Left lung (tissue), 4 donors: ENCODE measurements at regions not wholly inside any gene's neighbourhood (a gene's known extent, or its start where the extent isn't known, plus 50 kb on each side); places are given as distances from the start of the nearest gene placed in this dataset.

Experiments
- ATAC-seq: fragments of 200-7000 bp; cut with Tn5 transposase; one replicate; pipeline ENCODE4 v1.9.1; 2020; ENCODE audit warnings: moderate library complexity
- DNase-seq, 4 donors: peaks; one replicate each; pipeline ENCODE4 v3.0.0-alpha.2; 2013 to 2020
- H3K27ac ChIP-seq, 2 donors: fragments of 200-600 bp; sonication (generic) in 1 of 2; one replicate each; pipeline versions ENCODE4 v1.5.0 to v1.8.0; 2020 to 2021
- H3K27me3 ChIP-seq, 2 donors: fragments of 200-600 bp; sonication (generic) in 1 of 2; one replicate each; pipeline versions ENCODE4 v1.5.0 to v1.8.0; 2020 to 2021
- H3K36me3 ChIP-seq, 2 donors: fragments of 200-600 bp; sonication (generic) in 1 of 2; one replicate each; pipeline versions ENCODE4 v1.5.0 to v1.8.0; 2020 to 2021
- H3K4me1 ChIP-seq, 2 donors: fragments of 200-600 bp; one replicate each; pipeline ENCODE4 v1.8.0; 2021
- H3K4me3 ChIP-seq, 2 donors: fragments of 200-600 bp; sonication (generic) in 1 of 2; one replicate each; pipeline versions ENCODE4 v1.5.0 to v1.8.0; 2020 to 2021; ENCODE audit warnings: mild to moderate bottlenecking in 1 of 2
- H3K9me3 ChIP-seq, 2 donors: fragments of 200-600 bp; sonication (generic) in 1 of 2; one replicate each; pipeline versions ENCODE4 v1.5.0 to v1.8.0; 2020 to 2021
- intact Hi-C, 2 donors: fragments of 100-400 bp; cut with DNase I; formaldehyde crosslinking; loops; one replicate each; pipeline versions ENCODE4 v1.11.2 to v1.14.2; 2022
- TF ChIP-seq, protein P1 (sequence below), 2 donors: fragments of 200-600 bp; sonication (generic) in 1 of 2; IDR thresholded peaks; one replicate each; pipeline versions ENCODE4 v1.5.0 to v1.8.0; 2021; ENCODE audit warnings: antibody characterized with exemption in 2 of 2
- donor health status: DM: no; HTN: yes; CAD: no.
- donor health status: DM: no; HTN: no; CAD: no.

DNA sequence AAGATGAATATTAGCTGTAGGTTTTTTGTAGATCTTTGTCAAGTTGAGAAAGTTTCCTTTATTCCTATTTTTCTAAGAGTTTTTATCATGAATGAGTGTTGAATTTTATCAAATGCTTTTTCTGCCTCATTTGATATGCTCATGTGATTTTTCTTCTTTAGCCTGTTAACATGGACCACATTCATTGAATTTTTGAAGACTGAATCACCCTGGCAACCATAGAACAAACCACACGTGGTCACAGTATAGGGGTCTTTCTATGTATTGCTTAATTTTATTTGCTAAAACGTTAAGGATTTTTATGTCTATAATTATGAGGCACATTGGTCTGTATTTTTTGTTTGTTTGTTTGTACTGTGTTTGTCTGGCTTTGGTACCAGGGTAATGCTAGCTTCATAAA, 201.7 kb upstream of the CWC22 start:
- Histone ChIP-seq H3K27me3 (no peaks in the 10 kb centered on the region), H3K9me3 (no peaks in the 10 kb centered on the region), H3K4me1 (no peaks in the 10 kb centered on the region), H3K36me3 (no peaks in the 10 kb centered on the region), H3K4me3 (no peak overlapping the region), H3K27ac (no peak overlapping the region)
- no peak for DNase-seq
- ATAC-seq: no peak
- TF ChIP-seq, protein P1, sequence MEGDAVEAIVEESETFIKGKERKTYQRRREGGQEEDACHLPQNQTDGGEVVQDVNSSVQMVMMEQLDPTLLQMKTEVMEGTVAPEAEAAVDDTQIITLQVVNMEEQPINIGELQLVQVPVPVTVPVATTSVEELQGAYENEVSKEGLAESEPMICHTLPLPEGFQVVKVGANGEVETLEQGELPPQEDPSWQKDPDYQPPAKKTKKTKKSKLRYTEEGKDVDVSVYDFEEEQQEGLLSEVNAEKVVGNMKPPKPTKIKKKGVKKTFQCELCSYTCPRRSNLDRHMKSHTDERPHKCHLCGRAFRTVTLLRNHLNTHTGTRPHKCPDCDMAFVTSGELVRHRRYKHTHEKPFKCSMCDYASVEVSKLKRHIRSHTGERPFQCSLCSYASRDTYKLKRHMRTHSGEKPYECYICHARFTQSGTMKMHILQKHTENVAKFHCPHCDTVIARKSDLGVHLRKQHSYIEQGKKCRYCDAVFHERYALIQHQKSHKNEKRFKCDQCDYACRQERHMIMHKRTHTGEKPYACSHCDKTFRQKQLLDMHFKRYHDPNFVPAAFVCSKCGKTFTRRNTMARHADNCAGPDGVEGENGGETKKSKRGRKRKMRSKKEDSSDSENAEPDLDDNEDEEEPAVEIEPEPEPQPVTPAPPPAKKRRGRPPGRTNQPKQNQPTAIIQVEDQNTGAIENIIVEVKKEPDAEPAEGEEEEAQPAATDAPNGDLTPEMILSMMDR (IDR thresholded peaks at IDR 0.05): no peak
- intact Hi-C loops: no loop called here

DNA sequence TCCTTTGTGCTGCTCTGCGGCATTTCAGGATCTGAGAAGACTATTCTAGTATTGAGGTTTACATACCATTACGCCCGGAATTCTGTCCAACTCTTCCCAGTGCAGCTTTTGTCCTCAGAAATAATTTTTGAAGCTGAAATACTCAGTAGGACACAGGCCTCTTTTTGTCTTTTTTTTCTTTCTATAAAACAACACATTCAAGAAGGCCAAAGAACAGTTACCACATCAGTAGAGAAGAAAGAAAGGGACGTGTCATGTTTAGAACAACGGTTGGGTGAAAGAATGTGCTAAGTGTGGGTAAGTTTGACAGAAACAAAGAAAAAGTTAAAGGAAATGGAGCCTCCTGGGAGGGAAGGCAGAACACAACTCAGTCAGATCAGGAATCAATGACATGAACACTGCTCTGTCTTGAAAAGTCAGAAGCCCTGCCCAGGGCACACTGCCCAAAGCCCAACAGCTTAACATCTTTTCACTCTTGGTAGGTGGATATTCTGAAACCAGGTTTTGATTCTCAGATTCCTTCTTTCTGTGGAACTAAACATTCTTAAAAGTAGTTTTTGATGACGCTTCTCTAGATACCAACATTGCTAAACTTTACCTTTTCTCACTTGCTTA, 198.6 kb upstream of the CWC22 start:
- Histone ChIP-seq H3K27ac (no peak overlapping the region), H3K4me1 (no peaks in the 10 kb centered on the region), H3K36me3 (no peaks in the 10 kb centered on the region), H3K27me3 (no peaks in the 10 kb centered on the region), H3K4me3 (no peak overlapping the region), H3K9me3 (no peaks in the 10 kb centered on the region)
- intact Hi-C loops: no loop called here
- DNase-seq: no peak
- TF ChIP-seq, protein P1 (IDR thresholded peaks at IDR 0.05): no peak
- no peak for ATAC-seq

DNA sequence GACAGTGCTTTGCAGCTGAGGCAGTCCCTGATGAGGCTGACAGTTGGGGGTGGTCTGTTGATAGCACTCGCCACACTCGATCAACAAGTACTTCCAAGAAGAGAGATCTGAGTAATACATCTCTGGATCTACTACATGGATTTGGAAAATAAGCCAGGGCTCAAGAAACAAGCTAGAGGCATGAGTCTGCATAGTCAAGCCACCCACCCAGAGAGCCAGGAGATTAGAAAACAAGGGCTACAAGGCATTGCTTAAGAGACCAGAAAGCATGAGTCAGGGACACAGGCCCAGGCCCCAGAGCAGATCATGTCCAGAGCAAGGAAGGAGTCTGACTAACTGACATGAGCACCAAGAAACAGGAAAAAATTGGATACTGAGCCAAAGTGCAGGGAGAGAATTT, 196.9 kb upstream of the CWC22 start:
- DNase-seq: no peak
- ATAC-seq: peak; percentile 46
- H3K27me3 ChIP-seq: no peaks in the 10 kb centered on the region
- no peaks in the 10 kb centered on the region for H3K4me1 ChIP-seq
- TF ChIP-seq, protein P1 (IDR thresholded peaks at IDR 0.05): no peak
- H3K27ac ChIP-seq: no peak overlapping the region
- no peaks in the 10 kb centered on the region for H3K36me3 ChIP-seq
- intact Hi-C loops: no loop called here
- H3K9me3 ChIP-seq: no peaks in the 10 kb centered on the region
- no peak overlapping the region for H3K4me3 ChIP-seq

DNA sequence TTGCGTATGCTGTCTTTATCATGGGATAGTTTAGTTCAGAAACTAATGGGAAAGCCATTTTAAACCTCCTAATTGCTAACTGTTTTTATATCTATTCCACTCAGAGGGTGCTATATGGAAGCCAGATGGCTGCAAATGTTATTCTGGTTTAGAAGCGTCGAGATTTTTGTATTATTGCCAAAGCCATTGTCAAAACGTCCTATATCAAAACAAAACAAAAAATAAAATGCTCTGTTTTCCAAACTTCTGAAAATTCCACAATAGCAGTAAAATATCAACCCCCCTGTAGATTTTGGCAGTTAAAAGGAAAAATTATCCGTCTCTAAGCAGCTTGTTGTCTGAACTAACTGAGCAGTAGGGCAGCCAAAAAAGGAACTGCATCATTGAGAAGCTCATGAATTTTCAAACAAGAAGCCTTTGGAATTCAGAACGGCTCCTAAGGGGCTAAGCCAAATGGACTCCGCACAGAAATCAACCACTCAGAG, 195.4 kb upstream of the CWC22 start:
- TF ChIP-seq, protein P1 (IDR thresholded peaks at IDR 0.05): no peak
- no peak overlapping the region for H3K4me3 ChIP-seq
- H3K9me3 ChIP-seq: no peaks in the 10 kb centered on the region
- intact Hi-C loops: no loop called here
- no peak overlapping the region for H3K27ac ChIP-seq
- H3K36me3 ChIP-seq: no peaks in the 10 kb centered on the region
- ATAC-seq: no peak
- H3K4me1 ChIP-seq: no peaks in the 10 kb centered on the region
- H3K27me3 ChIP-seq: no peaks in the 10 kb centered on the region
- DNase-seq: peak in 2 of 4 donors; percentile 72 to 76

DNA sequence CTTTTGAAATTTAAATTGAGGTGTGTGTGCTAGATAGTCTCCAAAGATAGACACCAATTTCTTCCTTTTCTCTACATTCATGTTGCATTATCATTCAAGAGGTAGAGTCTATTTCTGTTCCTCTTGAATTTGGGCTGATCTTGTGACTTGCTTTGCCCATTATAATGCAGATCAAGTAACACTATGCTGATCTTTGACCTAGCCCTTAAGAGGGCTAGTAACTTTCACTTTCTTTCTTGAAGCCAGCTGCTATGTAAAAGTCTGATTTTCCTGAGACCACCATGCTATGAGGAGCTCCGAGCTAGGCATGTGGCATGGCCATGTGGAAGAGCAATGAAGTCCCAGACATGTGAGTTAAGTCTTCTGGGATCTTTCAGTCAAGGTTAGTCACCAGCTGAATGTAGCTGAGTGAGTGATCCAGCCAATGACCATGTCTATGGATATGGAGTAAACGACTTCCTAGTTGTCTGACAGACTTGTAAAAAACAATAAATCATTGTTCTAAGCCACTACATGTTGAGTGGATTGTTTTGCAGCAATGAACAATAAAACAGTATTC, 189.4 kb upstream of the CWC22 start:
- TF ChIP-seq, protein P1 (IDR thresholded peaks at IDR 0.05): no peak
- Histone ChIP-seq H3K27me3 (no peaks in the 10 kb centered on the region), H3K4me1 (no peaks in the 10 kb centered on the region), H3K27ac (no peak overlapping the region), H3K4me3 (no peak overlapping the region), H3K9me3 (no peaks in the 10 kb centered on the region), H3K36me3 (no peaks in the 10 kb centered on the region)
- intact Hi-C loops: no loop called here
- no peak for DNase-seq
- ATAC-seq: no peak
